RWPE2 (cell line): ENCODE measurements at regions not wholly inside any gene's neighbourhood (a gene's known extent, or its start where the extent isn't known, plus 50 kb on each side); places are given as distances from the start of the nearest gene placed in this dataset.

Source experiments
- ATAC-seq: fragments of 200-7000 bp; cut with Tn5 transposase; 3 replicates; pipeline ENCODE4 v1.9.1; 2021; ENCODE audit warnings: low read depth
- DNase-seq: peaks from one replicate; pipeline ENCODE4 v3.0.0-alpha.2; 2020; ENCODE audit warnings: low spot score
- H3K27ac ChIP-seq: fragments of 450-650 bp; 2 replicates; pipeline ENCODE4 v1.5.1; 2017; ENCODE audit warnings: mild to moderate bottlenecking; ENCODE audit not compliant: poor library complexity, severe bottlenecking
- H3K27me3 ChIP-seq: fragments of 250-450 bp; sonication (Bioruptor Pico); 2 replicates; pipeline ENCODE4 v1.5.1; 2021; ENCODE audit warnings: mild to moderate bottlenecking, moderate library complexity; ENCODE audit not compliant: insufficient read depth, poor library complexity, severe bottlenecking
- H3K36me3 ChIP-seq: fragments of 250-450 bp; sonication (Bioruptor Pico); 2 replicates; pipeline ENCODE4 v1.5.1; 2020; ENCODE audit warnings: low read depth, mild to moderate bottlenecking, moderate library complexity
- H3K4me1 ChIP-seq: fragments of 250-450 bp; sonication (Bioruptor Pico); 2 replicates; pipeline ENCODE4 v1.5.1; 2021; ENCODE audit warnings: mild to moderate bottlenecking, moderate library complexity; ENCODE audit not compliant: insufficient read depth, poor library complexity, severe bottlenecking
- H3K4me3 ChIP-seq: fragments of 250-450 bp; sonication (Bioruptor Pico); 2 replicates; pipeline ENCODE4 v1.5.1; 2021; ENCODE audit warnings: mild to moderate bottlenecking, moderate library complexity; ENCODE audit not compliant: severe bottlenecking
- H3K9me3 ChIP-seq: fragments of 250-450 bp; sonication (Bioruptor Pico); 2 replicates; pipeline ENCODE4 v1.5.1; 2021; ENCODE audit warnings: mild to moderate bottlenecking, moderate library complexity; ENCODE audit not compliant: severe bottlenecking
- TF ChIP-seq, protein P1 (sequence below): fragments of 450-650 bp; IDR thresholded peaks from one replicate; pipeline ENCODE4 v1.5.1; 2017; ENCODE audit warnings: mild to moderate bottlenecking, moderate library complexity; ENCODE audit not compliant: poor library complexity, severe bottlenecking

DNA sequence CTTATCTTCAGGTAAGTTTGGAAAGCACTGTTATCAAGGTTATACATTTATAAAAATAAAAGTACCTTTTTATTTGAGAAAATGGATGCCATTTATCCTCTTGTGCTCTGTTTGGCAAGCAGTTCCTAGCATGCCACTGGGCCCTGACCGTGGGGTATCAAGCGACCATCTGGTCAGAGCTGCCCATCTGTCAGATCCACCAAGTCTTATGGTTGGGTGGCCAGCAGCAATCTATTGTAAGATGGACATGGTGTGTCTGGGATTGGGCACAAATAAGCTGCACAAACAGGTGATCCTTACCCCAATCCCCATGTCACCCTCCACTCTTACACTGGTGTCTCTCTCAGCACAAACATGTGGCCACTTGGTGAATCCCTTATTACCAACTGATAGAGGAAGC lies 178.5 kb downstream of the DLEU7 start:
- H3K27me3 ChIP-seq, result no peaks in the 10 kb centered on the region
- no peak overlapping the region for H3K4me3 ChIP-seq
- ATAC-seq, result no peak
- H3K27ac ChIP-seq, result no peak overlapping the region
- no peaks in the 10 kb centered on the region for H3K4me1 ChIP-seq
- H3K9me3 ChIP-seq, result no peaks in the 10 kb centered on the region
- TF ChIP-seq, protein P1, sequence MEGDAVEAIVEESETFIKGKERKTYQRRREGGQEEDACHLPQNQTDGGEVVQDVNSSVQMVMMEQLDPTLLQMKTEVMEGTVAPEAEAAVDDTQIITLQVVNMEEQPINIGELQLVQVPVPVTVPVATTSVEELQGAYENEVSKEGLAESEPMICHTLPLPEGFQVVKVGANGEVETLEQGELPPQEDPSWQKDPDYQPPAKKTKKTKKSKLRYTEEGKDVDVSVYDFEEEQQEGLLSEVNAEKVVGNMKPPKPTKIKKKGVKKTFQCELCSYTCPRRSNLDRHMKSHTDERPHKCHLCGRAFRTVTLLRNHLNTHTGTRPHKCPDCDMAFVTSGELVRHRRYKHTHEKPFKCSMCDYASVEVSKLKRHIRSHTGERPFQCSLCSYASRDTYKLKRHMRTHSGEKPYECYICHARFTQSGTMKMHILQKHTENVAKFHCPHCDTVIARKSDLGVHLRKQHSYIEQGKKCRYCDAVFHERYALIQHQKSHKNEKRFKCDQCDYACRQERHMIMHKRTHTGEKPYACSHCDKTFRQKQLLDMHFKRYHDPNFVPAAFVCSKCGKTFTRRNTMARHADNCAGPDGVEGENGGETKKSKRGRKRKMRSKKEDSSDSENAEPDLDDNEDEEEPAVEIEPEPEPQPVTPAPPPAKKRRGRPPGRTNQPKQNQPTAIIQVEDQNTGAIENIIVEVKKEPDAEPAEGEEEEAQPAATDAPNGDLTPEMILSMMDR, result no peak
- no peak for DNase-seq
- no peaks in the 10 kb centered on the region for H3K36me3 ChIP-seq

DNA sequence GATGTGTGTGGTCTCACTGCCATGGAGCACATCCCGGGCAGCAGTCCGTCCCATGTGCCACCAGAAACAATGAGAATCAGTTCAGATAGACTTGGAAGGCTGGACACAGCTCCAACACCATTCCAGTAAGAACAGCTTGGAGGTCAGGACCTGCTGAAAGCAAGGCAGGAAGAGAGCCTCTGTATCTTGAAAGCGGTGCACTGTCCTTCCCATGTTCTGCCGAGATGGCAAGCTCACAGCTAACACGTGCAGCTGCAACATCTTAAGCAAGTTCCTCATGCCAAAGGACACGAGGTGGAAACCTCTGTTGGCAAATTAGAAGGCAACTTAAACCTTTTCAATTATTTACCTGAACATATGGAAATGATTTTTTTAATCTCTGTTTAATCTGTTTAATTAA lies 175.4 kb downstream of the DLEU7 start:
- TF ChIP-seq, protein P1, result no peak
- ATAC-seq (no peak), DNase-seq (no peak)
- Histone ChIP-seq H3K4me3 (no peak overlapping the region), H3K36me3 (no peaks in the 10 kb centered on the region), H3K27ac (no peak overlapping the region), H3K27me3 (no peaks in the 10 kb centered on the region), H3K9me3 (no peaks in the 10 kb centered on the region), H3K4me1 (peaks cover 11% of the 10 kb centered on the region)

DNA sequence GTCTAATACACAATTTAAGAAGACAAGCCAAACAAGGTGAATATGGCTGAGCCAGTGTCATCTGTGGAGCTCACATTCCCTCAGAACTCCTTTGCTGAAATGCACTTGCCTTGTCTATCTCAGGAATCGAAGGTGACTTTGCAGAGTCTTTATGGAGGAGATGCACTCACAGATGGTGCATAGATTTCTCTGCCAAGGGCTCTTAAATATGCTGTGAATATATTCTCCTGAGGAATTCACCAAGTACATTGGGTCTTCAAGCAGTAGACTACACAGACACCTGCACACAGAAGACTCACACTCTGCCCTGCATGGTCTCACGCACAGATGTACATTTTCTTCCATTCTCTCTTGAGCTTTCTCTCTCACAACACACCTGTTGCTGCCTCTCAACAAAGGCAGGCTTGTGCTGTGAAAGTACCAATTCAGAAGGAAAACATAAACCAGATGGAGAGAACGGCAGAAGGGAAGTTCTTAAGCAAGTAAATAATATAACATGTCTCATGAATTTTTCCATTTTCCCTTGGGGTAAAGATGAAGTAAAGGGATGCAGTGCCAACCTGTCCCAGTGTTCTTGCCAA lies 174.7 kb downstream of the DLEU7 start:
- ATAC-seq (no peak), DNase-seq (no peak)
- no peaks in the 10 kb centered on the region for H3K36me3 ChIP-seq
- no peak overlapping the region for H3K27ac ChIP-seq
- no peaks in the 10 kb centered on the region for H3K9me3 ChIP-seq
- TF ChIP-seq, protein P1, result no peak
- no peak overlapping the region for H3K4me3 ChIP-seq
- peaks cover 11% of the 10 kb centered on the region for H3K4me1 ChIP-seq
- H3K27me3 ChIP-seq, result no peaks in the 10 kb centered on the region

DNA sequence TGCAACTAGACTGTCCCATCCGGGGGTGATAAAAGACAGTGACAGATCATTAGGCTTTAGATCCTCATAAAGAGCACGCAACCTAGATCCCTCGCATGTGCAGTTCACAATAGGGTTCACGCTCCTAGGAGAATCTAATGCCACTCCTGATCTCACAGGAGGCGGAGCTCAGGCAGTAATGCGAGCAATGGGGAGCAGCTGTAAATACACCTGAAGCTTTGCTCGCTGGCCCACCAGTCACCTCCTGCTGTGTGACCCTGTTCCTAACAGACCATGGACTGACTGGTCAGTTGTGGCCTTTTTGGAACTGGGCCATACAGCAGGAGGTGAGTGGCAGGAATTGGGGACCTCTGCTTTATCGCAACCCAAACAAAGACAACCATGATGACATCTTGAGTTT lies 173.2 kb downstream of the DLEU7 start:
- DNase-seq (no peak), ATAC-seq (no peak)
- Histone ChIP-seq H3K36me3 (no peaks in the 10 kb centered on the region), H3K4me1 (peaks cover 11% of the 10 kb centered on the region), H3K9me3 (no peaks in the 10 kb centered on the region), H3K27ac (no peak overlapping the region), H3K27me3 (no peaks in the 10 kb centered on the region), H3K4me3 (no peak overlapping the region)
- TF ChIP-seq, protein P1, result no peak

DNA sequence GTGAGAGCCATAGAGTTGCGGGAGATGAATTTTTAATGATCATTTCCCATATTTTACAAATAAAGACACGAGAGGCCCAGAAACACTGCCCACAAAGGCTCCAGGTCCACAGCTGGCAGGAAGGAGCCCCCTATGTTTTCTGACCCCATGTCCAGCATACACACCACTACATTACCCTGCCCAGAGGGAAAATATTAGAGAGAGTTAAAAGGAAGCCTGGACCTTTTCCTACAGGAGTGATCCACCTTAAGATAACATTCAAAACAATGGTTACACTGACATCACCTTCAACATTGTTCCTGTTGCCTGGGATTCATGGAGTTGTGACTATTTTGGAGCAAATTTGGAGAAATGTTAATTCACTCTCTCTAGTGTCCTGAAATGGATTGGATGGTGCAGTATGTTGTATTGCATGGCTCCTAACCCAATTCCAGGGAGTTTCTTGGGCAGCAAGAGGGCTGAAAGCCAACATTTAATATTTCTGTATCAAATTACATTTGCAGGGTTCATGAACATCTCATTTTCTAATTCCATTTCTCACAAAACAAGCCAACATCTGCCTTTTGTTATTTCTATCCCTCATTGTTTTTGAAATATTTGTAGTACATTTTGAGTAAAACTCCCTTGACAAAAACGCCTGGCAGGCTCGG lies 172.5 kb downstream of the DLEU7 start:
- DNase-seq (no peak), ATAC-seq (no peak)
- H3K4me1 ChIP-seq, result peaks cover 11% of the 10 kb centered on the region
- H3K27ac ChIP-seq, result no peak overlapping the region
- H3K36me3 ChIP-seq, result no peaks in the 10 kb centered on the region
- H3K4me3 ChIP-seq, result no peak overlapping the region
- H3K9me3 ChIP-seq, result no peaks in the 10 kb centered on the region
- TF ChIP-seq, protein P1, result no peak
- H3K27me3 ChIP-seq, result no peaks in the 10 kb centered on the region
